GM12874 (cell line): ENCODE measurements at regions not wholly inside any gene's neighbourhood (a gene's known extent, or its start where the extent isn't known, plus 50 kb on each side); places are given as distances from the start of the nearest gene placed in this dataset.

Source experiments
- CTCF ChIP-seq: IDR thresholded peaks from 2 replicates; pipeline ENCODE4 v1.5.1; 2011; ENCODE audit warnings: low read depth, mild to moderate bottlenecking, control low read depth, low read length, moderate library complexity; ENCODE audit not compliant: insufficient read depth

- TF ChIP-seq CTCF = no peak
These were observed 193.4 kb upstream of the FGGY start for GRCh38 chr1:59103457-59103856.

DNA sequence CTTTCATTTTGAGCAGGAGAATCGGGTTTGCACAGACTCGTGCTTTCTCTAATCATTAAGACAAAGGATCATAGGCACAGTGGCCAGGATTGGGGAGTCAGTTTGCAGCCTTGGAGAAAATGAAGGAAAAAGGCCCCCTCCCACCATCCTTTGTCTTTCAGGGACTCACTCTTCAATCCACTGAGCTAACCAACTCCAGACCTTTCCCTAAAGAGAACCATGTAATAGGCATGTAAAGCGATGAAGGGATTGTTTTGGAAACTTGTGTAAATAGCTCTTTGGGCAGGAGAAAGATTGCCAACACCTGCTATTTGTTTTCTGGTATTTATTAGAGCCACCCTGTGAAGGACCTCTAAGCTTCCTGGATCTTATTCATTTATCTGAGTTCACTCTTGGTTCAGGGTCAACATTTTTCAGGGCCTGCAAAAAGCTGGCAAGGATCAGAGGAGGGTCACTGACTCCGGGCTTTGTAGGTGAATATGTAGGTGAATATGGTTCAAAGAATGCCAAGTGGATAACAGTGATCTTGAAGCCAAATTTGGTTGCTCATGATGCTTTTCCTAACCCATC lies 192.6 kb upstream of the FGGY start:
- TF ChIP-seq CTCF = no peak

GRCh38 chr1:59105548-59106507 lies 191.1 kb upstream of the FGGY start:
- no peak for TF ChIP-seq CTCF

DNA sequence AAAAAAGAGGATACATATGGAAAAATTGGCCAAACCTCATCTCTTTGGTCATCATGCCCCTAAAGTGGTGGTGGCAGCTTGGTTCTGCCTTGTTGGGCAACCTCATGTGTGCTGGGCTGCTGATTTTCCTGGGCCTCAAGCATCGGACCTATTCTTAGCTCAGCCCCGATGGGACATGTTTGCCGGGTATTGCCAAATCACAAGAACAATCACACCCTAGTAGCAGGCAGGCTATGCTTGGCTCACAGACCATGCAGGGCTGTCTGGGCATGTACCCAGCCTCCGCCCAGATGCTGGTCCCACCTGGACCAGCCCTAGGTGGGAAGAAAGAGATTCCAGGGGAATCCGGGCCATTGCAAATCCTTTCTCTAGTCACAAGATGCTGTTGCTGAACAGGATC lies 189.4 kb upstream of the FGGY start:
- TF ChIP-seq CTCF = no peak

DNA sequence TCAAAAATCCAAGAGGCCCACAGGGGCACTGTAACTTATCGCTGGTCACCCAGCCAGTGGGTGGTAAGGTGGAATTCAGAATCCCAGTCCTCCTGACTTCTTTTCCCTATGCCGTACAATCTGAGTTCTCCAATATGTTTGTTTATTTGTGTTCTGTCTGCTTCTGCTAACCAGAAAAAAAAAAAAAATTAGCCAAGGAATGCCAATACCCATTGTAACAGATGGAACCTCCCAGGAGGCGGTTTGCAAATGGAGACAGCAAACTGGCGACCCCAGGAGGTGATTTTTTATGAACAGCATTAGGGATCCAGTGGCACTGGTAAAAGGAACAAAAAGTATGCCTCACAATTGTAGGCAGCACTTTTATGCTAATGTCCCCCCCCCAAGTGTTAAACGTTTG lies 189.0 kb upstream of the FGGY start:
- TF ChIP-seq CTCF = no peak

DNA sequence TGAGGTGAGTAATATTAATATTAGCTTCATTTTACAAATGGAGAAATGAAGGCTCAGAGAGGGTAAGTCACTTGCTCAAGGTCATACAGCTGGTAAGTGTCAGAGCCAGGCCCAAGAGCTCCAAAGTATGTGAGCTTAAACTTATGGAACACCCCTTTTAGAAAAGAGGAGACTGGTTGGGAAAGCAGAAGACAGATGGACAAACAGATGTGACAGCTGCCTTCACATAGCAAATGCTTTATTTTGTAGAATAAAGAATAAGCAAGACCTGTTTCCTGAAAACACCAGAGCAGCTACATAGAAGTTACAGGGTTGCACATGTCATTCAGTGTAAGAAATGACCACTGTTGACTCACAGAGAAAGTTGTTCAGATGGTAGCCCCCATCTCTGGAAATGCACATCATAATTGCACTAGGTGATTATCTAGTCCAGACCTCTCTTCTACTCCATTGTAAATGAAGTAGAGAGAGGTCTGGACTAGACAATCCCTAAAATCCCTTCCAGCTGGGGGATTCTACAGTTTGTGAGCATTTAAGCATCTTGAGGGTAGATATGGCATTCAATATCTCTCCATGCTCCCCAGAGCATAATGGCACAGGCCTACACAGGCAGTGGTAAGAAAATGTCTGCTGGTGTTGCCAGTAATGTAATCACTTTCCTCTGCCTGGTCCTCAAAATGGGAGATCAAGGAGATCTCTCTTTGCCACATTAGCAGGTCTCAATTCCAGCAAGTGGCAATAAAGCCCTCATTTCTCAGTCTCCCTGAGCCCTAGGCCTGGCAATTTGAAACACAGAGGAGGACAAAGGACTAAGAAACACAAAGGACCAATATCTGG lies 188.2 kb upstream of the FGGY start:
- TF ChIP-seq CTCF = no peak

GRCh38 chr1:59110271-59110670 lies 186.6 kb upstream of the FGGY start:
- no peak for TF ChIP-seq CTCF
